GM12891 (cell line): ENCODE measurements at regions not wholly inside any gene's neighbourhood (a gene's known extent, or its start where the extent isn't known, plus 50 kb on each side); places are given as distances from the start of the nearest gene placed in this dataset.

ENCODE experiments used
- POLR2A ChIP-seq: IDR thresholded peaks from 2 replicates; pipeline ENCODE4 v1.6.1; 2011; ENCODE audit warnings: low read depth, low read length, control low read depth
- POLR2AphosphoS5 ChIP-seq: IDR thresholded peaks from 2 replicates; pipeline ENCODE4 v1.6.1; 2011; ENCODE audit warnings: low read depth, low read length, control low read depth
- SPI1 ChIP-seq: IDR thresholded peaks from 2 replicates; pipeline ENCODE4 v1.6.1; 2011; ENCODE audit warnings: low read depth, low read length, control low read depth
- TAF1 ChIP-seq: IDR thresholded peaks from 2 replicates; pipeline ENCODE4 v1.6.1; 2011; ENCODE audit warnings: low read depth, low read length, control low read depth

DNA sequence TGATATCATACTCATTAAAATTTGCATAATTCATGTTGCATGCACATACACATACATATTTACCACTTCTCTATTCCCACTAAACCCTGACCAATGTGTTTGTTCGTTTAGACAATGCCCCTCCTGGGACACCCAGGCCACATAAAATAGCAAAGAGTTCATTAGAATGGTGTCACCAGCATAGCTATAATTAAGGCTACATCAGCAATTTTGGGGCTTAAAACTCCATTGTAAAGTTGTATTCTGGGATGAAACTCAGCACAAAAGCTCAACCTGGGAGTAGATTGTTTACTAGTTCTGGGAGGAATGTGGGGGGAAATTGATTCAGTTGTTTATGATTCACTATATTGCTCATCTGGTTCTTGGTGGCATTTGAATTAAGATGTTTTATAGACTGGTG, 522.2 kb upstream of the SUCLG2 start:
- TF ChIP-seq POLR2A (no peak), POLR2AphosphoS5 (no peak), TAF1 (no peak), SPI1 (no peak)
